IPS-20b (cell line): ENCODE measurements at regions not wholly inside any gene's neighbourhood (a gene's known extent, or its start where the extent isn't known, plus 50 kb on each side); places are given as distances from the start of the nearest gene placed in this dataset.
A peak's percentile ranks its signal among the peaks of the same experiment; 100 is the strongest.

ENCODE experiments used
- H3K27ac ChIP-seq: one replicate; pipeline ENCODE4 v1.5.1; 2013; ENCODE audit warnings: low read length
- H3K27me3 ChIP-seq: 2 replicates; pipeline ENCODE4 v1.6.1; 2013; ENCODE audit warnings: mild to moderate bottlenecking, low read length, inconsistent platforms; ENCODE audit not compliant: insufficient read depth
- H3K36me3 ChIP-seq: 2 replicates; pipeline ENCODE4 v1.6.1; 2013; ENCODE audit warnings: low read depth, mild to moderate bottlenecking, inconsistent platforms, low read length, moderate library complexity; ENCODE audit not compliant: insufficient read depth
- H3K4me1 ChIP-seq: 2 replicates; pipeline ENCODE4 v1.6.1; 2013; ENCODE audit warnings: mild to moderate bottlenecking, control low read depth, inconsistent platforms, low read length, moderate library complexity; ENCODE audit not compliant: insufficient read depth
- H3K4me3 ChIP-seq: 2 replicates; pipeline ENCODE4 v1.5.1; 2013; ENCODE audit warnings: mild to moderate bottlenecking, low read length, inconsistent platforms
- H3K9ac ChIP-seq: 2 replicates; pipeline ENCODE4 v1.6.1; 2013; ENCODE audit warnings: low read depth, mild to moderate bottlenecking, inconsistent platforms, low read length, moderate library complexity
- H3K9me3 ChIP-seq: 2 replicates; pipeline ENCODE4 v1.6.1; 2013; ENCODE audit warnings: mild to moderate bottlenecking, low read depth, low read length, inconsistent platforms; ENCODE audit not compliant: insufficient read depth

DNA sequence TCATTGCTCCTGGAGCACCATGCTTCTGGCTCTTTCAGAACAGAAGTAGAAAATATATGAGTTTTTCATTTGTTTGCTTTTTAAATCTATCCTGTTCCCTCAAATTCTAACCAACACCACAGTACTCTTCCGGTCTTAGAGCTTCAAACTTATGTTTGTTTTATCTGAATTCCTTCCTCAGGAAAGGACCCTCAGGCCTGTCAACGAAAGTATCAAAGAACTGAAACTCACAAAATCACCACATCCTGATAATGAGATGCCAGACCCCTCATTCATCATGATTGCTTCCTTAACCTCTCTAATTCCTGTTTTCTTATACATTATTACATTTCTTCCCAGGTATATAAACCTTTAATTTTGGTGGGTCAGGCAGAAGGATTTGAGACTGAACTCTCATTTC lies 135.2 kb downstream of the BMS1 start:
- no peak overlapping the region for H3K27ac ChIP-seq
- no peak overlapping the region for H3K9ac ChIP-seq
- no peaks in the 10 kb centered on the region for H3K36me3 ChIP-seq
- no peaks in the 10 kb centered on the region for H3K9me3 ChIP-seq
- H3K27me3 ChIP-seq: no peaks in the 10 kb centered on the region
- no peaks in the 10 kb centered on the region for H3K4me1 ChIP-seq
- H3K4me3 ChIP-seq: no peak overlapping the region

DNA sequence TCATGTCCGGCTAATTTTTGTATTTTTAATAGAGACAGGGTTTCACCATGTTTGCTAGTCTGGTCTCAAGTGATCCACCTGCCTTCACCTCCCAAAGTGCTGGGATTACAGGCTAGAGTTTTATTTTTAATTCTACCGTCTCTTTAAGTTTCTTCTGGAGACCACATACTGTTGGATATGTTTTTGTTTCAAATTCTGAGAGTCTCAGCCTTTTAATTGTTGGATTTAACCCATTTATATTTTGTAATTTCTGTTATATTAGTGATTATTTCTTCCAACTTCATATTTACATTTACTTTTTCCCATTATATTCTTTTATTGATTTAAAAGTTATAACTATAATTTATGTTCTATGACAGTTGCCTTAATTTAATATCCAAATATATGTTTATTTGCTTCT lies 139.4 kb downstream of the BMS1 start:
- Histone ChIP-seq H3K9me3 (no peaks in the 10 kb centered on the region), H3K9ac (no peak overlapping the region), H3K36me3 (no peaks in the 10 kb centered on the region), H3K27ac (no peak overlapping the region), H3K27me3 (no peaks in the 10 kb centered on the region), H3K4me3 (no peak overlapping the region), H3K4me1 (peaks cover 4% of the 10 kb centered on the region; the same call in 1 of the 2 replicates)

DNA sequence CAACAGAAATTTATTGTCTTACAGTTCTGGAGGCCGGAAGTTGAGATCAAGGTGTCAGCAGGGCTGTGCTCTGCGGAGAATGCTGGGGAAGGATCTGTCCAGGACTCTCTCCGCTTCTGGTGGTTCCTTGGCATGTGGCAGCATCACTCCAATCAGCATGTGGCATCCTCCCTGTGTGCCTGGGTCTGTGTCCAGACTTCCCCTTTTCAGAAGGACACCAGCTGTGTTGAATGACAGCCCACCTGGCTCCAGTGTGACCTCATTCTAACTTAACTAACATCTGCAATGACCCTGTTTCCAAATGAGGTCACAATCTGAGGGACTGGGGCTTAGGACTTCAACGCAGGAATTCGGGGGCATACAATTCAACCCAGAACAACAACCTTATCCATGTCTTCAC lies 141.9 kb downstream of the BMS1 start:
- Histone ChIP-seq H3K4me1 (peaks cover 8% of the 10 kb centered on the region; the same call in 1 of the 2 replicates), H3K4me3 (no peak overlapping the region), H3K36me3 (no peaks in the 10 kb centered on the region), H3K9me3 (no peaks in the 10 kb centered on the region), H3K27ac (no peak overlapping the region), H3K27me3 (peaks cover 5% of the 10 kb centered on the region; the same call in 1 of the 2 replicates), H3K9ac (no peak overlapping the region)

DNA sequence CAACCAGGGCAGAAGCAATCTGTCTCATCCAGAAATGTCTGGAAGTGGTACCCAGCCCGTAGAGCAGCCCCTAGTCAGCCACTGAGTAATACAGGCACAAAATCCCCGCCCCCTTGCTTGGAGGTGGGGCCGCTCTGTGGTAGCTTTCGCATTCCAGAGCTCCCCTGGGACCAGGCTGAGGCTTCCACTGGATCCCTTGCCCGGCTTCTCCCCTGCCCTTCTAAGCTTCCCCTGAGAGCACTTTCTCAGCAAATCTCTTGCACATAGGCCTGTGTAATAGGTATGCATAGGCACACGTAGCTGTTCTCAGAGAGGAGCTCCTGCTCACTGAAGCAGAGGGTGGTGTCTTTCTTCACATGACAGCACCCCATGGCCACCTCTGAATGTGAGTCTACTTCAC lies 144.2 kb downstream of the BMS1 start:
- Histone ChIP-seq H3K4me1 (peaks cover 8% of the 10 kb centered on the region; the same call in 1 of the 2 replicates), H3K27me3 (peaks cover 12% of the 10 kb centered on the region), H3K9me3 (no peaks in the 10 kb centered on the region), H3K9ac (no peak overlapping the region), H3K27ac (no peak overlapping the region), H3K36me3 (no peaks in the 10 kb centered on the region), H3K4me3 (no peak overlapping the region)

DNA sequence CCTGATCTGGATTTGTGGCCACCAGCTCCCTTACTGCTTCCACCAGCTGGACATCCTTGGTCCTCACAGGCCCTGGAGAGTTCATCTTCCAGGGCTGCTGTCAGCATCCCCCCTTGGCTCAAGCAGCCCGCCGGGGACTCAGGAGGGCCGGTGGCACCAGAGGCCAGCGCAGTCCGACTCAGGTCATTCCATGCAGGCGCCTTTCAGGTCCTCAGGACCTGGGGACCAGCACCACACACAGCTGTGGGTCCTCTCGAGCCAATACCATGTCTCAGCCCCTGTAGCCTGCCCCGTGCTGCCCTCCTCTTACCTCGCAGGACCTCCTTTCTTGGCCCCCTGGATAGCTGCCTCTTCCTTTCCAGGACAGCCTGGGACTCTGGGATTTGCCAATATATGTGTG lies 145.5 kb downstream of the BMS1 start:
- peaks cover 8% of the 10 kb centered on the region; the same call in 1 of the 2 replicates for H3K4me1 ChIP-seq
- H3K27me3 ChIP-seq: peaks cover 22% of the 10 kb centered on the region
- H3K4me3 ChIP-seq: no peak overlapping the region

DNA sequence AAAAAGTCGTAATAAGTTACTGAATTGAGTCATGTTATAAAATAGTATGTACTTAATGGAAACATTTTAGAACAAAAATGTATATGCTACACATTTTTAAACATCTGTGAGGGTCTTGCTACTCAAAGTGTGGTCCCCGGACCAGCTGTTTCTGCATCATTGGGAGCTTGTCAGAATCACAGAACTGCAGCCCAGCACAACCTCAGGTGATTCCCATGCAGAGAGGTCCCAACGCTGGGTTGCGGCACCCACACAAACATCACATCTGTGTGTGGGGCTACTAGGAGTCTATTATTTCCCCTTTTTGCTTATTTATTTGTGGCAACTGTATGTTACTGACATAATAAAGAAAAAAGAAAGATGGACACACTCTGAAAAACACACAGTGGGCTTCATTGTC lies 146.6 kb downstream of the BMS1 start:
- peaks cover 34% of the 10 kb centered on the region for H3K27me3 ChIP-seq
- peaks cover 8% of the 10 kb centered on the region; the same call in 1 of the 2 replicates for H3K4me1 ChIP-seq
- no peak overlapping the region for H3K9ac ChIP-seq
- no peaks in the 10 kb centered on the region for H3K9me3 ChIP-seq
- H3K4me3 ChIP-seq: no peak overlapping the region
- no peak overlapping the region for H3K27ac ChIP-seq
- no peaks in the 10 kb centered on the region for H3K36me3 ChIP-seq

More for the DNA sequence above, 145.5 kb downstream of the BMS1 start:
- H3K36me3 ChIP-seq: no peaks in the 10 kb centered on the region
- no peak overlapping the region for H3K27ac ChIP-seq
- no peak overlapping the region for H3K9ac ChIP-seq
- H3K9me3 ChIP-seq: no peaks in the 10 kb centered on the region

DNA sequence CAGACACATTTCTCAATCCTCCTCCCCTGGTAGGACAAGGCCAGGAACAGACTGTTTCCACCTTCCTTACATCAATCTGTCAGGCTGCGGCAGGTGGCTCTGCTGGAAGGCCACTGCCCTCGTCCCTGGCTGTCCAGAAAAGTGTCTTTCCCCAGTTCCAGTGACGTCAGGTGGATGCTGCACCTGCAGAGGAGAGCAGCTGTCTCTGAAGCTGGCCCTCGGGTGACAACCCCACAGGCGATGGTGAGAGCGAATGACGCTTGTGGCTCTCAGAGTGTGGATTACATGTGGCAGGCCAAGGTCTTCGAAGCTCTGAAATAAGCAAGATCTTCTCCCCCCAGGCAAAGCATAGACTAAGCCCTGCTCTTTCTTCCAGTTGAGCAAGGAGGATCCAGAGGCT lies 146.9 kb upstream of the RET start:
- Histone ChIP-seq H3K4me3 (no peak overlapping the region), H3K36me3 (no peaks in the 10 kb centered on the region), H3K4me1 (peaks cover 8% of the 10 kb centered on the region; the same call in 1 of the 2 replicates), H3K27me3 (peaks cover 41% of the 10 kb centered on the region), H3K9ac (no peak overlapping the region), H3K27ac (no peak overlapping the region), H3K9me3 (no peaks in the 10 kb centered on the region)

DNA sequence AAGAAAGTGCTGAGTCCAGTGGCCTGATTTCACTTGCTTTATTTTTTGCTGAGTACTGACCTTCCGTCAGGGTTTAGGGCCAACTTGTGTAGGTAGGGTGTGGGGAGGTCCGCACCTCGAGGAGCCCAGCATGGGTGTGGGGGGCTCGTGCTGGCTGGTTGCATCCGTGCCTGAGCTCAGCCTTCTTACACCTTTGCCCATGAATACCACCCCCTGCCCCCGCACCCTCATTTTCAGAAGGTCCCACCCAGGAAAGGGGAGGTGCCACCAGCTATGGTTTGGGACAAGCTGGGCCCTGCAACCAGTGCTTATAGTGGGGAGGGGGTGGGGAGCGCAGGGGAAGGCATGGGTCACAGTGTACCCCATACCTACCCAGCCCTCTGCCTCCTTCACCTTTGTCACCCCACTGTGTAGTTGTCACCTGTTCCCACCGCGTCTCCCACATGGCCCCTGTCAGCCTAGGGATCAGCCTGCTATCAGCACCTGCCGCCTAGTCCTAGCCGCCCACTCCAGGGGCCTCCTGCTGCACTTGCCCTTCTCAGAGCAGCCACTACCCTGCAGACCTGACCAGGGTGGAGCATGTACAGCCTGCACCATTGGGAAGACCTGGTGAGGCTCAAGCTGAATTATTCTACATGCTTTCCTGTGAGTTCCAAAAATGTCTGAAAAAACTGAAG lies 146.2 kb upstream of the RET start:
- Histone ChIP-seq H3K9ac (no peak overlapping the region), H3K36me3 (no peaks in the 10 kb centered on the region), H3K27me3 (peaks cover 48% of the 10 kb centered on the region), H3K27ac (no peak overlapping the region), H3K9me3 (no peaks in the 10 kb centered on the region), H3K4me1 (peaks cover 4% of the 10 kb centered on the region; the same call in 1 of the 2 replicates), H3K4me3 (no peak overlapping the region)

DNA sequence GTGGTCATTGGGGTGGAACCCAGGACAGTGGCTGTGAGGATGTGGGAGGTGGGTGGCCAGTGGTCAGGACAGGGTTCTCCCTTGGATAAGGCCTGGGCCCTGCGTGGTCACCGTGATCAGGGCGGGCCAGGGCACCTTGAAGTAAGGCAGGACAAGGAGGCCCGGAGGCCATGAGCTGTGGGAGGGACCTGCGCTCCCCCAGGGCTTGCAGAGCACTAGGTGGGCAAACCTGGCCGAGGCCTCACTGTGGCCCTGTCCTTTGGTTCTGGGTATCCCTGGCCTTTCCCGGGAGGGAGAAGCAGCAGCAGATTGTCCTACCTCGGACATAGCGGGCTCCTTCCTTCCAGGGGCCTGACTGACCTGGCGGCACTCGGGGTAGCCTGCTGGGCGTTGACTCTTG lies 144.8 kb upstream of the RET start:
- Histone ChIP-seq H3K27me3 (peaks cover 55% of the 10 kb centered on the region), H3K4me1 (peaks cover 2% of the 10 kb centered on the region; the same call in 1 of the 2 replicates), H3K9ac (no peak overlapping the region), H3K9me3 (no peaks in the 10 kb centered on the region), H3K27ac (no peak overlapping the region), H3K36me3 (no peaks in the 10 kb centered on the region), H3K4me3 (peak overlapping the region; percentile 43; the same call in 1 of the 2 replicates)

DNA sequence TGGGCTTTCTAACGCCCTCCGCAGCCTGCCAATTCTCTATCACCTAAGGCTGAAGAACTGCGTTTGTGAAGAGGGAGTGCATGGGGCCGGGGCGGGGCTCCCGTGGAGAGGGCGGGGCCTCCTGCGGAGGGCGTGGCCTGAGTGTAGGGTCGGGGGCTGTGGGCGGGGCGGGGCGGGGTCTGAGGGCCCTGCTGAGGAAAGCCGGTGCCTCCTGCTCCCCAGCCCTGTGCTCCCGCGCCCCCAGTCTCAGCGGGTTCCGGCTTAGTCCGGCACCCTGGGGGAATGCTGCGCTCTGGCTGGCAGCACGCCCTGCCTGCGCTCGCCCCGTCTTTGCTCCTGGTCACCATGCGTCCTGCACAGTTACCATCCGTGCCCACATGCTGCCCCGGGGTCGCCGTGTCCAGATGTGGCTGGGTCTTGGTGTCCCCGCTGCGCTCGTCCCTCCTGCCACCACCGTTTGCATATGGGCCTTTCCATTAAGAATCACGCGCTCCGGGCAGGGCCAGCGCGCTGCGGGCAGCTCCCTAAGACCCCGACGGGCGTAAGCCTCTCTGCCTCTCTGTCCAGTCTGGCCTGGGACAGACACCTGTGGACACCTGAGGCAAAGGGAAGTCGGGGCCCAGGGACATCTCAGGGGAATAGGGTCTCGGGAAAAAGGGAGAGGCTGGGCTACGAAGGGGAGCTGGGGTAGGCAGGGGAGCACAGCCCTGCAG lies 144.0 kb upstream of the RET start:
- no peaks in the 10 kb centered on the region for H3K36me3 ChIP-seq
- H3K27ac ChIP-seq: no peak overlapping the region
- peak overlapping the region; percentile 45; the same call in 1 of the 2 replicates for H3K9ac ChIP-seq
- peaks cover 51% of the 10 kb centered on the region for H3K27me3 ChIP-seq
- H3K4me3 ChIP-seq: peak overlapping the region; percentile 76
- no peaks in the 10 kb centered on the region for H3K9me3 ChIP-seq
- H3K4me1 ChIP-seq: no peaks in the 10 kb centered on the region

DNA sequence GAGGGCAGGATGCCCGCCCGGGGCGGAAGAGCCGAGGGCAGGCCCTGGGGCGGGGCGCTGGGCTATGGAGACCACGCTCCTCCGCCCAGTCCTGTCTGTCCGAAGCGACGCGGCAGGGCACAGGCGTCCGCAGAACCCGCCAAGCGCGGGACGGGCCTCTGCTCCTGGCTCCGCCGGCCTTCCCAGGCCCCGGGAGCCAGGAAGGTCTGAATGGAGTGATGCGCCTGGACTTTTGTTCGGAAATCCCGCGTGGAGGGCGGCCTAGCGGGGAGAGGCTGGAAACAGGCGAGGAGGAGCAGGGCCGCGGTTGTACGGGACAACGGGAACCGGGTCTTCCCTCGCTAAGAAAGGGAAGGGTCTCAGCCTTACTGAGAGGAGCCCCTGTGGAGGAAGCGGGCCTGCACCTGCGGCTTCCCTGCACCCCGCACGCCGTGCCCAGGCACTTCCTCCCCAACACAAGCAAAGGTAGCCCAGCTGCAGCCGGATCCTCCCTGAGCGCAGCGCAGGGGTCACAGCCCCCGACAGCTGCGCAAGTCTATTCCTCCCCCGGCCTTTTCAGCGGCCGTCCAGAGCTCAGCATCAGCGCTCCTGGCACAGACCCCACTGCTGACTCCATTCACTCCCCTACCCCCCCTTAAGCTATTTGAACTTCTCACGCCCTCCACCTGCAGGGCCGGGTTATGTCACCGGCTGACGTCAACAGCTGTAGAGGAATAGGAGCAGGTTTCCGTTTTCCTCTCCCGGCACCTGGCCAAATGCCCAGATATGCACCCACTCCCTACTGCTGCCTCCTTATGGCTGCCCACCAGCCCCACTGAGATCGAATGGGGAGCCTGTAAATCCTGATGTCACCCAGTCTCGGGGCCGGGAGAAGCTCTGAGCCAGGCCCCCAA lies 143.2 kb upstream of the RET start:
- Histone ChIP-seq H3K9ac (peak overlapping the region; percentile 45; the same call in 1 of the 2 replicates), H3K4me1 (no peaks in the 10 kb centered on the region), H3K4me3 (peak overlapping the region; percentile 76), H3K27ac (no peak overlapping the region), H3K9me3 (no peaks in the 10 kb centered on the region), H3K27me3 (peaks cover 50% of the 10 kb centered on the region), H3K36me3 (no peaks in the 10 kb centered on the region)
